Omental fat pad (tissue), 3 donors: ENCODE measurements at regions not wholly inside any gene's neighbourhood (a gene's known extent, or its start where the extent isn't known, plus 50 kb on each side); places are given as distances from the start of the nearest gene placed in this dataset.

ENCODE experiments used
- ATAC-seq: fragments of 150-250 bp; one replicate; pipeline ENCODE4 v1.9.1; 2016; ENCODE audit warnings: mild to moderate bottlenecking, moderate library complexity; ENCODE audit not compliant: low FRiP score
- DNase-seq: peaks from one replicate; pipeline ENCODE4 v3.0.0-alpha.2; 2019; ENCODE audit warnings: low spot score
- TF ChIP-seq, protein P1 (sequence below), 3 donors: fragments of 450-650 bp; IDR thresholded peaks; one replicate each; pipeline ENCODE4 v1.5.1; 2016 to 2017; ENCODE audit warnings: antibody characterized with exemption in 3 of 3, mild to moderate bottlenecking in 3 of 3, moderate library complexity in 2 of 3

DNA sequence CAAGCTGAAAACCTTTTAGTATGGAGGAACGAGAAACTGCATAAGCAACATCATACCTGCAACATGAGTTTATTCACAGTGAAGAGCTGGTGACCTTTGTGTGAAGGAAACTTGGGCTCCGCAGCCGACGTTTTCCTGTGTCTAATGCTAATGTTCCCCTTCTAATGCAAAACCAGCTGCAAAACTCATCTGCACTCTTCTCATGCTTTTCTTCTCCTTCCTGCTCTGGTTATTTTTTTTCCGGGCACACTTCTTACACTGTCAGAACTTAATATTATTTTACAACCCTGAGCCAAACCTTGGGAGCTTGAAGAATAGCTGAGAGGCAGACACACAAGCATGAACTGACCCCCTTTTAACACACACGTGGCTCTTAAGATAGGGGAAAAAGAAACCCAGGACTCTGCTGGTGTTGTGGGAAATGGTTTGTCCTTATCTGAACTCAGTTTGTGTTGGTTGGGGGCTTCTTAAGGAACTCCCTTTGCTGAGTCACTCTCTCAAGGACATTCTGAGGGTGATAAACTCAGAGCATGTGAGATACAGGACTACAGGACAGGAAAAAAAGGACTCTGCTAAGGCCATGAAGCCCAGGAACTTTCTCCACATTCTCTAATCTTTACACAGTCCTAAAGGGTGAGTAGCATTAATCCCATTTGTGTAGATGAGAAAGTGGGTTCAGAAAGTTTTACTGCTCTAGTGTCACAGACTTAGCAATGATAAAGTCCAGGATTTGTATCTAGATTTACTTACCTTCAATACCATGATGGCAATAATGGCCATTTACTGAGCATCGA lies 439.3 kb upstream of the TRIB2 start:
- DNase-seq (no peak), ATAC-seq (no peak)
- TF ChIP-seq, protein P1, sequence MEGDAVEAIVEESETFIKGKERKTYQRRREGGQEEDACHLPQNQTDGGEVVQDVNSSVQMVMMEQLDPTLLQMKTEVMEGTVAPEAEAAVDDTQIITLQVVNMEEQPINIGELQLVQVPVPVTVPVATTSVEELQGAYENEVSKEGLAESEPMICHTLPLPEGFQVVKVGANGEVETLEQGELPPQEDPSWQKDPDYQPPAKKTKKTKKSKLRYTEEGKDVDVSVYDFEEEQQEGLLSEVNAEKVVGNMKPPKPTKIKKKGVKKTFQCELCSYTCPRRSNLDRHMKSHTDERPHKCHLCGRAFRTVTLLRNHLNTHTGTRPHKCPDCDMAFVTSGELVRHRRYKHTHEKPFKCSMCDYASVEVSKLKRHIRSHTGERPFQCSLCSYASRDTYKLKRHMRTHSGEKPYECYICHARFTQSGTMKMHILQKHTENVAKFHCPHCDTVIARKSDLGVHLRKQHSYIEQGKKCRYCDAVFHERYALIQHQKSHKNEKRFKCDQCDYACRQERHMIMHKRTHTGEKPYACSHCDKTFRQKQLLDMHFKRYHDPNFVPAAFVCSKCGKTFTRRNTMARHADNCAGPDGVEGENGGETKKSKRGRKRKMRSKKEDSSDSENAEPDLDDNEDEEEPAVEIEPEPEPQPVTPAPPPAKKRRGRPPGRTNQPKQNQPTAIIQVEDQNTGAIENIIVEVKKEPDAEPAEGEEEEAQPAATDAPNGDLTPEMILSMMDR (IDR thresholded peaks at IDR 0.05): no peak

DNA sequence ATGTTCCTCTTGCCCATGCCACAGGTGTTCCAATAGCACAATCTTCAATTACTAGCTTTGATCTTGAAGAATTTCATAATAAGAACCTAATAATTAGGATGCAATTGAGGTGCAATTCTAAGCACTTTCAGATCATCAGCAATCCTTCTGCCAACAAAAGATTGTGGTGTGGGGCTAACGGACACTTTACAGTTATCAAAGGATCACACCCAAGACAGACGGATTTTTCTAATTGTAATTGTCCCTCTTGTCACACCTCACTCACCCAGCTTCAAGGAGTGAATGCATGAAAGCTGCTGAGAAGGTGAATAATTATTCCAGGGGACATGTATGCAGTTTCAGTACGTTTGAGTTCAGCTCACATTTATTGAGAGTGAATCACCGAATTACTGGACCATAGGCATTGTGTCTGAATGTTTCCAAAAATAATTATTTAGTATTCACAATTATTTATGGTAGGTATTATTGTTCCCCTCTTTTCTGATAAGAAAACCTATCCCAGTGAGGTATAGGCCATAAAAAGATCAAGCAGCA lies 438.5 kb upstream of the TRIB2 start:
- ATAC-seq (no peak), DNase-seq (no peak)
- TF ChIP-seq, protein P1 (IDR thresholded peaks at IDR 0.05): no peak

DNA sequence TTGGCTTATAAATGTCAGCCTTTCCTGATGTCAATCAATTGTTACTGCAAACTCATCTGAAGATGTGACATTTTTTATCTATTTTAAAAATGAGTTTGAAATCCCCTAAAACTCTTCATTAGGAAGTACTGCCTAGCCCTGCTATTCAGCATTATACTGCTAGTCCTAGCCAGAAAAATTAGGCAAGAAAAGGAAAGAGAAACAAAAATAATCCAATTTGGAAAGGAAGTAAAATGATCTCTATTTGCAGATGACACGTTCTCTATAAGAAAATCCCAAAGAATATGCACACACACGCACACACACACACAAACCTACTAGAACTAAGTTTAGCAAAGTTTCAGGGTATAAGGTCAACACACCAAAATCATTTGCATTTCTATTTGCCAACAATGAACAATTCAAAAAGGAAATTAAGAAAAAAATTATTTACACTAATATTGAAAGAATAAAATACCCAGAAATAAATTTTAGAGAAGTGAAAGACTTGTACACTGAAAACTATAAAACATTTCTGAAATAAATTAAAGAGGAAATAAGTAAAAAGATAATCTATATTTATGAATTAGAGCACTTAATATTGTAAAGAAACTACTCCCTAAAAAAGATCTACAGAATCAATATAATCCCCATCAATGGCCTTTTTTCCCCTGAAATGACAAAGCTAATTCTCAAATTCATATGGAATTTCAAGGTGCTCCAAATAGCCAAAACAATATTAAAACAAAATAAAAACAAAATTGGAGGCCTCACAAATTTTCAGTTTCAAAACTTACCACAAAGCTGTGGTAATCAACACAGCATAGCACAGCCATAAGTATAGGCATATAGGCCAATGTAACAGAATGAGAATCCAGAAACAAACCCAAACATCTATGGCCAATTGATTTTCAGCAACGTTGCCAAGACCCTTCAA lies 433.7 kb upstream of the TRIB2 start:
- ATAC-seq (no peak), DNase-seq (no peak)
- TF ChIP-seq, protein P1 (IDR thresholded peaks at IDR 0.05): no peak

DNA sequence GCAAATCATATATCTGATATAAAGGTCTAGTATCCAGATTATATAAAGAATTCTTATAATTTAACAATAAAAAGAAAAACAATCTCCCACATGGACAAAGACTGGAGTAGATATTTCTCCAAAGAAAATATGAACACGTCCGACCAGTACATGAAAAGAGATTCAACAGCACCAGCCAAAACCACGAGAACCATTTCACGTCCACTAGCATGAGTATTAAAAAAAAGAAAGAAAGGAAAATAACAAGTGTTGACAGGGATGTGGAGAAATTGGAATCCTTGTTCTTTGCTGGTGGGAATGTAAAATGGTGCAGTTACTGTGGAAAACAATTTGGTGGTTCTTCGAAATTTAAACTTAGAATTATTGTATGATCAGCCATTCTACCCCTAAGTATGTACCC lies 432.7 kb upstream of the TRIB2 start:
- DNase-seq: no peak
- TF ChIP-seq, protein P1 (IDR thresholded peaks at IDR 0.05): no peak
- ATAC-seq: no peak

DNA sequence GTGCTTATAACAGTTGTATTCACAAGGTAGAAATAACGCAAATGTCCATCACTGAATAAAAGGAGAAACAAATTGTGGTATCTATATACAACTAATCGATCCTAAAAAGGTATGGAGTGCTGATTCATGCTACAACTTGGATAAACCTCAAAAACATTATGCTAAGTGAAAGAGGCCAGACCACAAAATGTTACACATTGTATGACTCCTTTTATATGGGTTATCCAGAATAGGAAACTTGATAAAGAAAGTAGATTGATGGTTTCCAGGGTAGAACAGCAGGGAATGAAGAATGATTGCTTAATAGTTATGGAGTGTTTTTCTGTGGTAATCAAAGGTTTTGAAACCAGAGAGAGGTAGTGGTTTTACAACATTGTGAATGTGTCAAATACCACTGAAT lies 432.2 kb upstream of the TRIB2 start:
- DNase-seq (no peak), ATAC-seq (no peak)
- TF ChIP-seq, protein P1 (IDR thresholded peaks at IDR 0.05): no peak

DNA sequence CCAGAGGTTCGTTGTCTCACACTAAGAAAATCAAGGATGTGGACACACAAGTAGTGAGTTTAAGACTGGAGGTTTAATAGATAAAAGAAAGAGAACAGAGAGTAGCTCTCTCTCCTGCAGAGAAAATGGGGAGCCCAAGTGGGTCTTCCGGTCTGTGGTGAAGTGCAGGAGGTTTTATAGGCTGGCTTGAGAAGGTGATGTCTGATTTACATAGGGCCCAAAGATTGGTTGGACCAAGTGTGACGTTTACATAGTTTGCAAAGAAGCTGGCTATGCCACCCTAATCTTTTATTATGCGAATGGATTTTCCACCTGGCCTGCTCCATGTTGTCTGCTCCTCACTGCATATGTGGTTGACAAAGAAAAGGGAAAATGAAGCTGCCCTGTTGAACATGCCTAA lies 430.4 kb upstream of the TRIB2 start:
- no peak for DNase-seq
- TF ChIP-seq, protein P1 (IDR thresholded peaks at IDR 0.05): no peak
- ATAC-seq: no peak
